Mesenchymal stem cell (in vitro differentiated cells and primary cell): ENCODE measurements at regions not wholly inside any gene's neighbourhood (a gene's known extent, or its start where the extent isn't known, plus 50 kb on each side); places are given as distances from the start of the nearest gene placed in this dataset.

Experiments
- DNase-seq: peaks from one replicate; pipeline ENCODE4 v3.0.0-alpha.2; 2013
- H2AFZ ChIP-seq: one replicate; pipeline ENCODE4 v1.6.1; 2013; ENCODE audit warnings: low read depth, mild to moderate bottlenecking, control low read depth, inconsistent platforms, low read length, moderate library complexity
- H2AK5ac ChIP-seq: 2 replicates; pipeline ENCODE4 v1.6.1; 2013; ENCODE audit warnings: low read length, moderate library complexity, mild to moderate bottlenecking, inconsistent platforms; ENCODE audit not compliant: severe bottlenecking
- H2BK120ac ChIP-seq: one replicate; pipeline ENCODE4 v1.6.1; 2013; ENCODE audit warnings: low read depth, mild to moderate bottlenecking, inconsistent platforms, low read length, moderate library complexity
- H2BK12ac ChIP-seq, 2 experiments: one replicate each; pipeline ENCODE4 v1.6.1; 2013; ENCODE audit warnings: inconsistent platforms in 2 of 2, low read length in 2 of 2, mild to moderate bottlenecking in 2 of 2, moderate library complexity in 2 of 2, control low read depth in 1 of 2
- H2BK15ac ChIP-seq: one replicate; pipeline ENCODE4 v1.6.1; 2013; ENCODE audit warnings: mild to moderate bottlenecking, low read depth, inconsistent platforms; ENCODE audit not compliant: poor library complexity, severe bottlenecking
- H2BK5ac ChIP-seq: 2 replicates; pipeline ENCODE4 v1.6.1; 2013; ENCODE audit warnings: low read depth, mild to moderate bottlenecking, low read length, control low read depth, inconsistent platforms; ENCODE audit not compliant: poor library complexity, severe bottlenecking
- H3K14ac ChIP-seq, 2 experiments: one replicate each; pipeline ENCODE4 v1.6.1; 2013; ENCODE audit warnings: inconsistent platforms in 2 of 2, low read length in 2 of 2, control low read depth in 1 of 2, mild to moderate bottlenecking in 1 of 2, moderate library complexity in 1 of 2
- H3K18ac ChIP-seq, 2 experiments: one replicate each; pipeline ENCODE4 v1.6.1; 2013; ENCODE audit warnings: inconsistent platforms in 2 of 2, low read length in 2 of 2, control low read depth in 1 of 2, low read depth in 1 of 2, mild to moderate bottlenecking in 1 of 2
- H3K23ac ChIP-seq, 2 experiments: one replicate each; pipeline ENCODE4 v1.6.1; 2013; ENCODE audit warnings: inconsistent platforms in 2 of 2, low read length in 2 of 2, mild to moderate bottlenecking in 2 of 2, moderate library complexity in 2 of 2, control low read depth in 1 of 2
- H3K27ac ChIP-seq: 2 replicates; pipeline ENCODE4 v1.5.1; 2013; ENCODE audit warnings: mild to moderate bottlenecking, moderate library complexity, low read length, control low read depth, inconsistent platforms; ENCODE audit not compliant: poor library complexity, severe bottlenecking
- H3K27me3 ChIP-seq, 2 experiments: 2 replicates each; pipeline versions ENCODE4 v1.6.1 to v1.7.0; 2013; ENCODE audit warnings: low read length in 2 of 2, mild to moderate bottlenecking in 2 of 2, moderate library complexity in 2 of 2, control low read depth in 1 of 2, inconsistent platforms in 1 of 2; ENCODE audit not compliant: control insufficient read depth in 1 of 2, insufficient read depth in 1 of 2
- H3K36me3 ChIP-seq, 2 experiments: 2 replicates each; pipeline versions ENCODE4 v1.6.1 to v1.7.0; 2013; ENCODE audit warnings: low read length in 2 of 2, control low read depth in 1 of 2, inconsistent platforms in 1 of 2, low read depth in 1 of 2, mild to moderate bottlenecking in 1 of 2; ENCODE audit not compliant: insufficient read depth in 2 of 2, control insufficient read depth in 1 of 2
- H3K4ac ChIP-seq, 2 experiments: one replicate each; pipeline ENCODE4 v1.6.1; 2013; ENCODE audit warnings: inconsistent platforms in 2 of 2, low read length in 2 of 2, mild to moderate bottlenecking in 2 of 2, moderate library complexity in 2 of 2, control low read depth in 1 of 2, low read depth in 1 of 2
- H3K4me1 ChIP-seq: 2 replicates; pipeline ENCODE4 v1.6.1; 2013; ENCODE audit warnings: low read depth, low read length, control low read depth; ENCODE audit not compliant: control insufficient read depth, insufficient read depth
- H3K4me2 ChIP-seq: 2 replicates; pipeline ENCODE4 v1.6.1; 2013; ENCODE audit warnings: low read length, mild to moderate bottlenecking, inconsistent platforms; ENCODE audit not compliant: poor library complexity, severe bottlenecking
- H3K4me3 ChIP-seq, 2 experiments: 2 replicates each; pipeline versions ENCODE4 v1.5.1 to v1.7.0; 2013; ENCODE audit warnings: low read length in 2 of 2, mild to moderate bottlenecking in 2 of 2, control low read depth in 1 of 2, low read depth in 1 of 2; ENCODE audit not compliant: insufficient read depth in 1 of 2
- H3K79me1 ChIP-seq: replicated peaks from 2 replicates; pipeline ENCODE4 v1.6.1; 2013; ENCODE audit warnings: mild to moderate bottlenecking, control low read depth, low read length, inconsistent platforms; ENCODE audit not compliant: poor library complexity, severe bottlenecking
- H3K9ac ChIP-seq: 2 replicates; pipeline ENCODE4 v1.7.0; 2013; ENCODE audit warnings: mild to moderate bottlenecking, low read length, moderate library complexity
- H3K9me3 ChIP-seq: 2 replicates; pipeline ENCODE4 v1.7.0; 2013; ENCODE audit warnings: mild to moderate bottlenecking, low read length; ENCODE audit not compliant: control insufficient read depth
- H4K8ac ChIP-seq: one replicate; pipeline ENCODE4 v1.6.1; 2013; ENCODE audit warnings: inconsistent platforms, mild to moderate bottlenecking, low read length, moderate library complexity
- H4K91ac ChIP-seq: one replicate; pipeline ENCODE4 v1.6.1; 2013; ENCODE audit warnings: mild to moderate bottlenecking, low read length, inconsistent platforms
- WGBS: methylation state at CpG from one replicate; pipeline ENCODE4 v1.1.7; 2013; ENCODE audit warnings: mixed read lengths; 5-methylcytosine and 5-hydroxymethylcytosine counted together

DNA sequence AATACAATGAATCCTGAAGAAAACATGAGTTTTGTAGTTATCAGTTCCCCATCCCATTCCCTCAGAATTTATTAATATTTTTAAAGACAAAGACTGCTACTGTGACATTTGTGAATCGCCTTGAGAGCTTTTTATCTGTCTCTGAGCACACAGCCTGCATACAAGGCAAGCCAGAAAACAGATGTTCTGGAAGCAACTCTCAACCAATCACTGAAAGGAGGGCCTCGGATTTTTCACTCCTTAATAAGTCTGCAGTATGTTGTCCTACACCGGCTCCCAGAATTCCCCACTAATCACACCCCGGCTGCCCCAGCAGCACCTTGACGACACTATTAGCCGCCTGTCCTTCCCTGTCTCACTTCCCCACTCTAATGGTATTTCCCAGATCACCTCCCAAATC lies 138.5 kb downstream of the ZNF621 start:
- H3K4me2 ChIP-seq: no peak overlapping the region
- no peaks in the 10 kb centered on the region for H3K4me1 ChIP-seq
- H3K14ac ChIP-seq: no peak overlapping the region
- no peak overlapping the region for H2AFZ ChIP-seq
- no peak overlapping the region for H3K23ac ChIP-seq
- 78% methylated on average over 6 of the region's 6 CpGs for WGBS
- no peak overlapping the region for H2BK120ac ChIP-seq
- peaks cover 0 to 18% of the 10 kb centered on the region in 2 experiments for H3K27me3 ChIP-seq
- H3K18ac ChIP-seq: no peak overlapping the region
- no peak overlapping the region for H4K8ac ChIP-seq
- H3K79me1 ChIP-seq: no peaks in the 10 kb centered on the region
- no peak overlapping the region for H2BK12ac ChIP-seq
- no peak overlapping the region for H3K9ac ChIP-seq
- no peak overlapping the region for H2BK5ac ChIP-seq
- DNase-seq: no peak
- H3K4ac ChIP-seq: no peak overlapping the region
- no peak overlapping the region for H4K91ac ChIP-seq
- no peak overlapping the region for H2BK15ac ChIP-seq
- no peak overlapping the region for H2AK5ac ChIP-seq
- H3K4me3 ChIP-seq: no peak overlapping the region
- H3K36me3 ChIP-seq: no peaks in the 10 kb centered on the region
- H3K9me3 ChIP-seq: no peaks in the 10 kb centered on the region
- H3K27ac ChIP-seq: no peak overlapping the region

DNA sequence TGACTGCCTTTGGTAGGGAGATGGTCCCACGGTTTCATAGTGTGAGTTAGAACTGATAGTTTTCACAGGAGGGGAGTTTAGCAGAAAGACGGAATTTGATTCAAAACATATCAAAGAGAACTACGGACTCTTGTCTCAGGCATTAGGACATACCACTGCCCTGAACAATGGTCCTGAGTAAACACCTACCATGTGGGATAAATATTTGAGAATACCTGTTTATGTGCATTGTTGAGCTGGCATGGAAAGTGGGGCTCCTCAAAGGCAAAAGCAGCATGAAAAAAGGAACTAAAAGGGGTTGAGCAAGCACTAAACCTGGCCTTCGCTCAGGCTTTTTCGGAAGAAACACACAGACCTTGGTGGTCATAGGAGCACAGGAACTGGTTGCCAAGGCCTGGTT lies 144.4 kb downstream of the ZNF621 start:
- Histone ChIP-seq H3K27me3 (peaks cover 0 to 3% of the 10 kb centered on the region in 2 experiments), H3K79me1 (no peaks in the 10 kb centered on the region), H3K4me3 (no peak overlapping the region), H4K8ac (no peak overlapping the region), H2BK15ac (no peak overlapping the region), H3K27ac (no peak overlapping the region), H3K36me3 (no peaks in the 10 kb centered on the region), H4K91ac (no peak overlapping the region), H3K4me2 (no peak overlapping the region), H2BK5ac (no peak overlapping the region), H2BK120ac (no peak overlapping the region), H3K4me1 (no peaks in the 10 kb centered on the region), H2BK12ac (no peak overlapping the region), H2AK5ac (no peak overlapping the region), H3K4ac (no peak overlapping the region), H2AFZ (no peak overlapping the region), H3K9me3 (peaks cover under 1% of the 10 kb centered on the region), H3K9ac (no peak overlapping the region), H3K23ac (no peak overlapping the region), H3K14ac (no peak overlapping the region), H3K18ac (no peak overlapping the region)
- 80% methylated on average over 3 of the region's 5 CpGs for WGBS
- no peak for DNase-seq

DNA sequence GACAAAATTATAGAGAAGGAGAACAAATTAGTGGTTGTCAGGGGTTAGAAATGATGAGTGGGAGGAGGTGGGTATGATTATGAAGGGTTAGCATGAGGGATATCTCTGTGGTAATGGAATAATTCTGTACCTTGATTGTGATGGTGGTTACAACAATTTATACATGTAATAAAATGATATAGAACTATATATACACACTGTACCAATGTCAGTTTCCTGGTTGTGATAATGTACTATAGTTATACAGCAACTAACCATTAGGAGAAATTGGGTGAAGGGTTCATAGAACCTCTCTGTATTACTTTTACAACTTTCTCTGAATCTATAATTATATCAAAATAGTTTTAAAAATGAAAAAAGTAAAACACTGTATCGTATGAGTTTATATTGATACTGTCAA lies 148.1 kb downstream of the ZNF621 start:
- no peak overlapping the region for H2BK12ac ChIP-seq
- WGBS: no CpG with 5 or more reads among the region's 1 CpG
- H2BK5ac ChIP-seq: no peak overlapping the region
- no peaks in the 10 kb centered on the region for H3K79me1 ChIP-seq
- no peak overlapping the region for H3K4me3 ChIP-seq
- no peak overlapping the region for H3K18ac ChIP-seq
- H3K36me3 ChIP-seq: no peaks in the 10 kb centered on the region
- H3K27ac ChIP-seq: no peak overlapping the region
- H3K9me3 ChIP-seq: peaks cover 7% of the 10 kb centered on the region
- no peak overlapping the region for H2BK15ac ChIP-seq
- no peak overlapping the region for H3K4ac ChIP-seq
- no peaks in the 10 kb centered on the region for H3K4me1 ChIP-seq
- no peak overlapping the region for H2BK120ac ChIP-seq
- H3K14ac ChIP-seq: no peak overlapping the region
- peaks cover 0 to 4% of the 10 kb centered on the region in 2 experiments for H3K27me3 ChIP-seq
- H3K23ac ChIP-seq: no peak overlapping the region
- no peak overlapping the region for H4K8ac ChIP-seq
- no peak overlapping the region for H2AFZ ChIP-seq
- H3K9ac ChIP-seq: no peak overlapping the region
- no peak for DNase-seq
- no peak overlapping the region for H2AK5ac ChIP-seq
- no peak overlapping the region for H3K4me2 ChIP-seq
- H4K91ac ChIP-seq: no peak overlapping the region

DNA sequence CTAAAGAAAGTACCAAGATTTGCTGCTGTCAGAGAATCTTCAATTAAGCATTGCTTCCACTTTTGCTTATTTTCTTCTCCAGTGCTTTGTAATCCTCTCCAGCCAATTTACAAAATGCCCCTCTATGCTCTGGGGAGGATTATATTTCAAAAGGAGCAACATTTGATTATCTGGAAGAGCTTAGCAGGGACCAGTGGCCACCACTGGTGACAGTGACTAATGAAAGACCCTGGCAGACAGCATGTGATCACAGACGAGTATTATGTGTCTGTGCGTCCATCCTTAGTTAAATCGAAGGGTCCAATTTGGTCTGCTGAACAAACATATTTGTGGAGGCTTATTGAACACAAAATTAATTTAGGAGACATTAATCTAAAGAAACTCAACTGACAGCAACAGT lies 152.6 kb downstream of the ZNF621 start:
- Histone ChIP-seq H3K4me3 (no peak overlapping the region), H2AFZ (no peak overlapping the region), H3K4ac (no peak overlapping the region), H2BK120ac (no peak overlapping the region), H3K27me3 (peaks cover 0 to 4% of the 10 kb centered on the region in 2 experiments), H3K4me2 (no peak overlapping the region), H3K9ac (no peak overlapping the region), H3K9me3 (peaks cover 7% of the 10 kb centered on the region), H3K23ac (no peak overlapping the region), H2AK5ac (no peak overlapping the region), H4K8ac (no peak overlapping the region), H3K27ac (no peak overlapping the region), H2BK15ac (no peak overlapping the region), H2BK12ac (no peak overlapping the region), H4K91ac (no peak overlapping the region), H3K18ac (no peak overlapping the region), H3K14ac (no peak overlapping the region), H3K79me1 (no peaks in the 10 kb centered on the region), H3K4me1 (no peaks in the 10 kb centered on the region), H2BK5ac (no peak overlapping the region), H3K36me3 (no peaks in the 10 kb centered on the region)
- WGBS: 63% methylated on average over 1 of the region's 3 CpGs
- no peak for DNase-seq
